ENCODE measurements at regions not wholly inside any gene's neighbourhood (a gene's known extent, or its start where the extent isn't known, plus 50 kb on each side); places are given as distances from the start of the nearest gene placed in this dataset.

DNA sequence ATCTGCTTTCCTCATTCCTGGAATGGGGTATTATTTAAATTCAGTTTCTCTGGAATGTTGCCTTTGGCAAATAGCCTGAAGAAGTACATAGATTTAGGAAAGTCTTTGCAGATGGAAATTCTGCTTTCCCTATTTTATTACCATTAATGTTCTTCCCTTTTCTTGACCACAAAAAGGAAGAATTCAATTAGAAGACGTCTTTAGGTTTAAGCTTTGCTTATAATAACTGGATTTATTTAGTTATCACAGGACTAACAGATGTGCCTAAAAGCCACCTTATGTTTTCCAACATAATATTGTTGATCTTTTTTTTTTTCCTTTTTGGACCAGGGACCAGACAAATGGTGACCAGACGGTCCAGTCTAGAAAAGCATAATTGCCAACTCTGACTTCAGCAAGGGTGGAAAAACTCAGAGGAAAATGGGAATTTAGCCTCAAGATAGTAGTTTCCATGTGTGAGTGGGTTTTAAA is 210.1 kb upstream of the SPRY2 start:
- TF ChIP-seq, protein P1, sequence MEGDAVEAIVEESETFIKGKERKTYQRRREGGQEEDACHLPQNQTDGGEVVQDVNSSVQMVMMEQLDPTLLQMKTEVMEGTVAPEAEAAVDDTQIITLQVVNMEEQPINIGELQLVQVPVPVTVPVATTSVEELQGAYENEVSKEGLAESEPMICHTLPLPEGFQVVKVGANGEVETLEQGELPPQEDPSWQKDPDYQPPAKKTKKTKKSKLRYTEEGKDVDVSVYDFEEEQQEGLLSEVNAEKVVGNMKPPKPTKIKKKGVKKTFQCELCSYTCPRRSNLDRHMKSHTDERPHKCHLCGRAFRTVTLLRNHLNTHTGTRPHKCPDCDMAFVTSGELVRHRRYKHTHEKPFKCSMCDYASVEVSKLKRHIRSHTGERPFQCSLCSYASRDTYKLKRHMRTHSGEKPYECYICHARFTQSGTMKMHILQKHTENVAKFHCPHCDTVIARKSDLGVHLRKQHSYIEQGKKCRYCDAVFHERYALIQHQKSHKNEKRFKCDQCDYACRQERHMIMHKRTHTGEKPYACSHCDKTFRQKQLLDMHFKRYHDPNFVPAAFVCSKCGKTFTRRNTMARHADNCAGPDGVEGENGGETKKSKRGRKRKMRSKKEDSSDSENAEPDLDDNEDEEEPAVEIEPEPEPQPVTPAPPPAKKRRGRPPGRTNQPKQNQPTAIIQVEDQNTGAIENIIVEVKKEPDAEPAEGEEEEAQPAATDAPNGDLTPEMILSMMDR (IDR thresholded peaks at IDR 0.05): no peak
- no peak for TF ChIP-seq EZH2 (IDR thresholded peaks at IDR 0.05; ENCODE audit: borderline replicate concordance, insufficient read depth, low read depth, low read length, poor library complexity, severe bottlenecking)
